Choroid plexus epithelial cell (primary cell): ENCODE measurements at regions not wholly inside any gene's neighbourhood (a gene's known extent, or its start where the extent isn't known, plus 50 kb on each side); places are given as distances from the start of the nearest gene placed in this dataset.

ENCODE experiments used
- DNase-seq: peaks from one replicate; pipeline ENCODE4 v3.0.0-alpha.2; 2010; ENCODE audit warnings: low read depth
- H3K4me3 ChIP-seq: 2 replicates; pipeline ENCODE4 v1.5.1; 2011; ENCODE audit warnings: low read depth, mild to moderate bottlenecking, control low read depth, low read length, moderate library complexity
- CTCF ChIP-seq: conservative IDR thresholded peaks from 2 replicates; pipeline ENCODE4 v1.5.1; 2011; ENCODE audit warnings: low read depth, mild to moderate bottlenecking, control low read depth, inconsistent platforms, low read length, moderate library complexity

GRCh38 chr2:240277073-240277806, 136.8 kb upstream of the OTOS start:
- peak; percentile 76 for DNase-seq
- H3K4me3 ChIP-seq = no peak overlapping the region
- peak; percentile 2 for TF ChIP-seq CTCF

GRCh38 chr2:240277807-240278522, 137.5 kb upstream of the OTOS start:
- TF ChIP-seq CTCF = no peak
- no peak overlapping the region for H3K4me3 ChIP-seq
- DNase-seq = no peak

GRCh38 chr2:240278661-240279060, 138.2 kb upstream of the OTOS start:
- DNase-seq = no peak
- no peak overlapping the region for H3K4me3 ChIP-seq
- TF ChIP-seq CTCF = no peak

GRCh38 chr2:240280621-240281020, 140.2 kb upstream of the OTOS start:
- DNase-seq = no peak
- TF ChIP-seq CTCF = no peak
- H3K4me3 ChIP-seq = no peak overlapping the region

GRCh38 chr2:240284503-240285259, 144.2 kb upstream of the OTOS start:
- TF ChIP-seq CTCF = no peak
- no peak overlapping the region for H3K4me3 ChIP-seq
- no peak for DNase-seq

- no peak overlapping the region for H3K4me3 ChIP-seq
- DNase-seq = no peak
- no peak for TF ChIP-seq CTCF
These were observed 145.3 kb upstream of the OTOS start for GRCh38 chr2:240285725-240286124.
